ENCODE measurements at regions not wholly inside any gene's neighbourhood (a gene's known extent, or its start where the extent isn't known, plus 50 kb on each side); places are given as distances from the start of the nearest gene placed in this dataset.
"Not testable (repeated sequence)": the region's sequence is repeated elsewhere in the genome, so short reads cannot be mapped to it uniquely, and the experiment has no call there.

DNA sequence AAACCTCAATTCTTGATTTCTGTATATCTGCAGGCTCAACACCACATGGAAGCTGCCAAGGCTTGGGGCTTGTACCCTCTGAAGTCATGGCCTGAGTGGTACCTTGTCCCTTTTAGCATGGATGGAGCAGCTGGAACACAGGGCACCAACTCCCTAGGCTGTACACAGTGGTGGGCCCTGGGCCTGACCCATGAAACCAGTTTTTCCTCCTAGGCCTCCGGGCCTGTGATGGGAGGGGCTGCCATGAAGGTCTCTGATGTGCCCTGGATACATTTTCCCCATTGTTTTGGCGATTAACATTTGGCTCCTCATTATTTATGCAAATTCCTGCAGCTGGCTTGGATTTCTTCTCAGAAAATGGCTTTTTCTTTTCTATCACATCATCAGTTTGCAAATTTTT, 131.6 kb downstream of the NDFIP2 start:
- Histone ChIP-seq H3K4me1 (no peaks in the 10 kb centered on the region), H3K27me3 (no peaks in the 10 kb centered on the region), H3K4me3 (no peak overlapping the region), H3K9me3 (no peaks in the 10 kb centered on the region), H3K36me3 (no peaks in the 10 kb centered on the region), H3K27ac (no peak overlapping the region), H3K9ac (ENCODE audit: low read depth in 2 of 2, low read length in 2 of 2) (no peak overlapping the region)
- intact Hi-C loops (cut with DNase I), result no loop called here
- DNase-seq, result no peak
- TF ChIP-seq, protein P1, sequence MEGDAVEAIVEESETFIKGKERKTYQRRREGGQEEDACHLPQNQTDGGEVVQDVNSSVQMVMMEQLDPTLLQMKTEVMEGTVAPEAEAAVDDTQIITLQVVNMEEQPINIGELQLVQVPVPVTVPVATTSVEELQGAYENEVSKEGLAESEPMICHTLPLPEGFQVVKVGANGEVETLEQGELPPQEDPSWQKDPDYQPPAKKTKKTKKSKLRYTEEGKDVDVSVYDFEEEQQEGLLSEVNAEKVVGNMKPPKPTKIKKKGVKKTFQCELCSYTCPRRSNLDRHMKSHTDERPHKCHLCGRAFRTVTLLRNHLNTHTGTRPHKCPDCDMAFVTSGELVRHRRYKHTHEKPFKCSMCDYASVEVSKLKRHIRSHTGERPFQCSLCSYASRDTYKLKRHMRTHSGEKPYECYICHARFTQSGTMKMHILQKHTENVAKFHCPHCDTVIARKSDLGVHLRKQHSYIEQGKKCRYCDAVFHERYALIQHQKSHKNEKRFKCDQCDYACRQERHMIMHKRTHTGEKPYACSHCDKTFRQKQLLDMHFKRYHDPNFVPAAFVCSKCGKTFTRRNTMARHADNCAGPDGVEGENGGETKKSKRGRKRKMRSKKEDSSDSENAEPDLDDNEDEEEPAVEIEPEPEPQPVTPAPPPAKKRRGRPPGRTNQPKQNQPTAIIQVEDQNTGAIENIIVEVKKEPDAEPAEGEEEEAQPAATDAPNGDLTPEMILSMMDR (IDR thresholded peaks at IDR 0.05), result no peak

DNA sequence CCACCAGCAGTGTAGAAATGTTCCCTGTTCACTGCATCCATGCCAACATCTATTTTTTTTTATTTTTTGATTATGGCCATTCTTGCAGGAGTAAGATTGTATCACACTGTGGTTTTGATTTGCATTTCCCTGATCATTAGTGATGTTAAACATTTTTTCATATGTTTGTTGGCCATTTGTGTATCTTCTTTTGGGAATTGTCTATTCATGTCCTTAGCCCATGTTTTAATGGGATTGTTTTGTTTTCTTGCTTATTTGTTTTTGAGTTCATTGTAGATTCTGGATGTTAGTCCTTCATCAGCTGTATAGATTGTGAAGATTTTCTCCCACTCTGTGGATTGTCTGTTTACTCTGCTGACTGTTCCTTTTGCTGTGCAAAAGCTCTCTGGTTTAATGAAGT, 126.9 kb downstream of the NDFIP2 start:
- H3K9ac ChIP-seq (ENCODE audit: low read depth in 2 of 2, low read length in 2 of 2); H3K4me3 ChIP-seq; intact Hi-C loops (cut with DNase I); DNase-seq; H3K27me3 ChIP-seq; H3K4me1 ChIP-seq; H3K36me3 ChIP-seq; H3K27ac ChIP-seq; H3K9me3 ChIP-seq: not testable (repeated sequence)

Data from colonic mucosa (tissue), 4 donors.